Thymus (tissue), 11 donors: ENCODE measurements at regions not wholly inside any gene's neighbourhood (a gene's known extent, or its start where the extent isn't known, plus 50 kb on each side); places are given as distances from the start of the nearest gene placed in this dataset.

Source experiments
- DNase-seq, 9 donors: peaks; one replicate each; pipeline ENCODE4 v3.0.0-alpha.2; 2013; ENCODE audit warnings: low spot score in 9 of 9, low read depth in 6 of 9, missing footprints in 1 of 9
- H3K27ac ChIP-seq, 2 donors: one replicate each; pipeline ENCODE4 v1.5.1; 2013; ENCODE audit warnings: control low read depth in 1 of 2, low read depth in 1 of 2, low read length in 1 of 2, mild to moderate bottlenecking in 1 of 2, moderate library complexity in 1 of 2
- H3K27me3 ChIP-seq, 2 donors: one replicate each; pipeline ENCODE4 v1.5.1; 2013; ENCODE audit warnings: low read length in 1 of 2; ENCODE audit not compliant: control insufficient read depth in 2 of 2, insufficient read depth in 1 of 2
- H3K36me3 ChIP-seq, 2 donors: one replicate each; pipeline ENCODE4 v1.5.1; 2013; ENCODE audit warnings: low read length in 1 of 2, mild to moderate bottlenecking in 1 of 2, moderate library complexity in 1 of 2; ENCODE audit not compliant: control insufficient read depth in 2 of 2, insufficient read depth in 2 of 2
- H3K4me1 ChIP-seq, 2 donors: one replicate each; pipeline ENCODE4 v1.5.1; 2013; ENCODE audit warnings: low read length in 2 of 2; ENCODE audit not compliant: control insufficient read depth in 2 of 2, insufficient read depth in 2 of 2
- H3K4me3 ChIP-seq, 2 donors: one replicate each; pipeline ENCODE4 v1.5.1; 2013; ENCODE audit warnings: low read length in 2 of 2, control low read depth in 1 of 2, mild to moderate bottlenecking in 1 of 2
- H3K9me3 ChIP-seq, 2 donors: one replicate each; pipeline ENCODE4 v1.5.1; 2013; ENCODE audit warnings: low read length in 1 of 2, mild to moderate bottlenecking in 1 of 2; ENCODE audit not compliant: control insufficient read depth in 2 of 2, insufficient read depth in 1 of 2
- WGBS: extraction: QIAGEN DNeasy Blood & Tissue Kit; methylation state at CpG from one replicate; pipeline ENCODE4 v1.1.7; 2013; 5-methylcytosine and 5-hydroxymethylcytosine counted together
- donor health status: healthy.

DNA sequence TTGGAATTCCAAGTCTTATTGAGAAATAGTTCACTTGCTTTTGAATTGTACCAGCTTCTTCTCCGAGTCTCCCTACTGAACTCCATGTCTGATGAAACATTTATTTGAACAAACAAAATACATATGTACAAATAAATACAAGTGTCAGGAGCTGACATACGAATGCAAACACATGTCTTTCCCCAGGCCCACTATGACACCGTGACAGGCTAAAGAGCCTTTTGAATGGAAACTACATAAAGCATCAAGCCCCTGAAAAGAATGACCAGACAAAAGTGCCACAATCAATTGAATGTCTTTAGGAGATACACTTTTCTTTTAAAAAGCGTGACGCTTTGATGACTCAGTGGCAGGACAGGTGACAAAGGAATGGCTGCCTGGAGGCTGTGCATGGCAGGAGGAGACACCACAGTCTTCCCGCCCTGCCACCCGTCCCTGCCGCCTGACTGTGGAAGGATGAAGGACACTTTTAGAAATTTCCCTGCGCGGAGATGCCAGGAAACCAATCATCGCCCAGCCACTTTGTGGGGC, 112.4 kb upstream of the BNC2 start:
- no peaks in the 10 kb centered on the region for H3K36me3 ChIP-seq
- H3K27me3 ChIP-seq, result no peaks in the 10 kb centered on the region
- no peak overlapping the region for H3K4me3 ChIP-seq
- 97% methylated on average over 11 of the region's 11 CpGs for WGBS
- H3K27ac ChIP-seq, result no peak overlapping the region
- H3K4me1 ChIP-seq, result no peaks in the 10 kb centered on the region
- H3K9me3 ChIP-seq, result no peaks in the 10 kb centered on the region
- no peak for DNase-seq

DNA sequence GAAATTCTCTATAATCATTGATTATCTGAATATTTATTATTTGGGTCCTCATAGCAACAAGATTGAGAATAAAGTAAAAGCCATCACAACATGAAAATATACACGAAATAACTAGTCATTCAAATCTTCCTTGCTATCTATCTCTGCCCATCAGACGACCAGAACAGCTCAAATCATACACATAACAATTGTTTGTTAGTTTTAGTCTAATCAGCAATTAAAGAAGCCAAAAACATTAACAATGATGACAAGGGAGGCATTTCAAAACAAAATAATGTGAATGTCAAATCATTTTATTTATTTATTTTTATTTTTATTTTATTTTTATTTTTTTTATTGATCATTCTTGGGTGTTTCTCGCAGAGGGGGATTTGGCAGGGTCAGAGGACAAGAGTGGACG, 106.0 kb upstream of the BNC2 start:
- no peaks in the 10 kb centered on the region for H3K27me3 ChIP-seq
- DNase-seq, result no peak
- no peak overlapping the region for H3K4me3 ChIP-seq
- no peaks in the 10 kb centered on the region for H3K36me3 ChIP-seq
- no peaks in the 10 kb centered on the region for H3K4me1 ChIP-seq
- no peak overlapping the region for H3K27ac ChIP-seq
- no peaks in the 10 kb centered on the region for H3K9me3 ChIP-seq
- WGBS, result 92% methylated on average over 4 of the region's 4 CpGs

DNA sequence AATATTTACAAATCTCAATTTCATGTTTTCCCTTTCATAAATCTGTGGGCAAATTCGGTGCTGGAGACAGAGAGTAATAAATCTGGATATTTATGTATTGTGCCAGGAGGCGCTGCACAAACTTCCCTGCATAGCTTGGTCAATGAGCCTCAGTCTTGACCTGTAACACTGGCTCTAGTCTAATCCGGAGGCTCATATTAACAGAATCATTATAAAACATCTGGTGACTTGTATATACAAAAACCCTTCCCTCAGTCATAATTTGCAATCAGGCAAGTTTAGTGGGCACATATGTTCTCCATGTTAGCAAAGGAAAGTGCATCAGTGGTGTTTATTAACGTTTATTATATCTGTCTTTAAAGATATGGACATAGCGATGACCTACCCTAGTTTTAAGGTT, 104.0 kb upstream of the BNC2 start:
- Histone ChIP-seq H3K4me1 (no peaks in the 10 kb centered on the region), H3K36me3 (no peaks in the 10 kb centered on the region), H3K4me3 (no peak overlapping the region), H3K27ac (no peak overlapping the region), H3K27me3 (no peaks in the 10 kb centered on the region), H3K9me3 (no peaks in the 10 kb centered on the region)
- WGBS, result 86% methylated on average over 5 of the region's 5 CpGs
- DNase-seq, result no peak

DNA sequence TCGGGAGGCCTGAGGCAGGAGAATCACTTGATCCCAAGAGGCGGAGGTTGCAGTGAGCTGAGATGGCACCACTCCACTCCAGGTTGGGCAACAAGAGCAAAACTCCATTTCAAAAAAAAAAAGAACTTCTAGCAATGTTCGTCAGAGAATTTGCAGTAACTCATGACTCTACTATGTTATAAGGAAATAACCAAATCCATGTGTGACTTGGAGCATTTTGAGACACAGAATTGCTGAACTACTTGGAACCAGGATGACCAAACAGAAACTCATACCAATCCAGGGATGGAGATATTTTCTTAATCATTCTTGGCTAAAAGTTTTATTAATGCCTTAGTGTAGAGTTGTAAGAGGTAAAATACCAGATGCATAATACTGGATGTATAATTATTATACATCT, 99.9 kb upstream of the BNC2 start:
- no peak for DNase-seq
- no peaks in the 10 kb centered on the region for H3K4me1 ChIP-seq
- 93% methylated on average over 3 of the region's 3 CpGs for WGBS

DNA sequence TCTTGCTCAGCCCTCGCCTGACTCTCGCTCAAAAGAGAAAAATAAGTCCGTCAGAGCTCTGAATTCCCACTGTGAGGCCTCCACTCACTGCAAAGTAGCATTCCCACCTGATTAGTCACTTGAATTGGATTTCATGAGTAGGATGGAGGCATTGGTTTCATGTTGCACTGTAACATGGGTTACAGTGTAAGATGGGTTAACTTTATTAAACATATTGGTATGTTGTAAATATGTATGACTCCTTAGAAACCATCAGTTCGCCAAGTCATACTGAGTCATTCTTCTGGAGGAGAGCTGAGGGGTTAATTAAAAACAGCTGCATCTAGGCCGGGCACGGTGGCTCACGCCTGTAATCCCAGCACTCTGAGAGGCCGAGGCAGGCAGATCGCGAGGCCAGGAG, 93.8 kb upstream of the BNC2 start:
- Histone ChIP-seq H3K36me3 (no peaks in the 10 kb centered on the region), H3K27me3 (no peaks in the 10 kb centered on the region), H3K4me3 (no peak overlapping the region), H3K27ac (no peak overlapping the region), H3K9me3 (no peaks in the 10 kb centered on the region), H3K4me1 (no peaks in the 10 kb centered on the region)
- WGBS, result 95% methylated on average over 10 of the region's 10 CpGs
- no peak for DNase-seq

More for the DNA sequence above, 99.9 kb upstream of the BNC2 start:
- no peaks in the 10 kb centered on the region for H3K27me3 ChIP-seq
- H3K27ac ChIP-seq, result no peak overlapping the region
- H3K4me3 ChIP-seq, result no peak overlapping the region
- no peaks in the 10 kb centered on the region for H3K36me3 ChIP-seq
- H3K9me3 ChIP-seq, result no peaks in the 10 kb centered on the region

DNA sequence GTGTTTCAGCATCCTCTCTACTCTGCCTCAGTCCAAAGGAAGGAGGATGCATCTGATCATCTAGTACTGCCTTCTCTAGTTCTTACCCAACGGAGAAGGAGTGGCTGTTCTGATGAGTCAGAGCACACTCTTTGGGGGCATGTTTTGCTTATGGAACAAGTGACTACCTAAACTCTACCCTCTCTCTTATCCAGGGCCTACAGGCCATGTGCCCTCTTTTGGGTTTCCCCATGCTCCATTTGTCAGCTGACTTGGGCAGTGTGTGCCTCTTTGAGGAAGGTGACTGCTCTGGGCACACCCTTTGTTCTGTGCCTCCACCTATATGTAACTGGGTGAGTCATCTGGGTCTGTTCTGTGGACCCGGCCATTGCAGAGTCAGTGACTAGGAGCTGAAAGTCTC, 89.6 kb upstream of the BNC2 start:
- Histone ChIP-seq H3K4me1 (no peaks in the 10 kb centered on the region), H3K36me3 (no peaks in the 10 kb centered on the region), H3K27ac (no peak overlapping the region), H3K9me3 (no peaks in the 10 kb centered on the region), H3K27me3 (no peaks in the 10 kb centered on the region), H3K4me3 (no peak overlapping the region)
- WGBS, result 91% methylated on average over 2 of the region's 2 CpGs
- DNase-seq, result no peak

DNA sequence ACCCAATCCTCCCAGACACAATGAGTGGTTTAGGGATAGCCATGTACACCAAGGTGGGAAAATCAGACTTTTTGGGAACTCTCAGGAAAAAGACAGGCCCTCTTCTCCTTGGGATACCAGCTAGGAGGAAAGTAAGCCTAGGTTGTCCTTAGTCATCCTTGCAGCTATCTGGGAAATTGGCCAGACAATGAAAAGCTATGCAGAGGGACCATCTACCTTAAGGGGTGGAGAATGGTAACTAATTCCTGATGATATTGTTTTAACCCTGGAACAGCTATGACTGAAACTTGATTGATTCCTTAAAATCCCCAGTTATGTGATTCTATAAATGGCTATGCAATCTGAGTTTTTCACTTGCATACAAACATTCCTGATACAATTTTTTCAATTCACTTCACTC, 88.9 kb upstream of the BNC2 start:
- H3K27me3 ChIP-seq, result no peaks in the 10 kb centered on the region
- no peaks in the 10 kb centered on the region for H3K36me3 ChIP-seq
- no peak overlapping the region for H3K4me3 ChIP-seq
- DNase-seq, result no peak
- no peaks in the 10 kb centered on the region for H3K4me1 ChIP-seq
- H3K27ac ChIP-seq, result no peak overlapping the region
- H3K9me3 ChIP-seq, result no peaks in the 10 kb centered on the region

DNA sequence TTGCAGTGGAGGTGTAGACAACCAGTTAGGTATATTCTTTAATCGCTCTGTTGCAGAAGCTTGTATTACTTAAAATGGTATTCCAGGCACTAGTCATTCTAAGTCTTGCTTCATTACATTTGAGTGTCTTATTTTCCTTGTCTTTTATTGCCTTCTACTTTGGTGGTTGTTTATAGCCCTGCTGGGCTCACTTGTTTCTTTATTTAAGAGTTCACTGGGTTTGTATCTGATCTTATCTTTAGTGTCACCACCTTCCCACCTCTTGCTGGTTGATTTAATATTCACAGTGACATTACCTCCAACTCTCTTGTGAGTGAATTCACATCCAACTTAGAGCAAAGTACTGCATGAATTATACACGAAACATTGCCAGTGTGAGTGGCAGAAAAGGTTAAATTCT, 83.6 kb upstream of the BNC2 start:
- DNase-seq, result no peak
- H3K9me3 ChIP-seq, result no peaks in the 10 kb centered on the region
- WGBS, result 94% methylated on average over 2 of the region's 2 CpGs
- H3K4me3 ChIP-seq, result no peak overlapping the region
- no peak overlapping the region for H3K27ac ChIP-seq
- no peaks in the 10 kb centered on the region for H3K36me3 ChIP-seq
- no peaks in the 10 kb centered on the region for H3K27me3 ChIP-seq
- no peaks in the 10 kb centered on the region for H3K4me1 ChIP-seq

DNA sequence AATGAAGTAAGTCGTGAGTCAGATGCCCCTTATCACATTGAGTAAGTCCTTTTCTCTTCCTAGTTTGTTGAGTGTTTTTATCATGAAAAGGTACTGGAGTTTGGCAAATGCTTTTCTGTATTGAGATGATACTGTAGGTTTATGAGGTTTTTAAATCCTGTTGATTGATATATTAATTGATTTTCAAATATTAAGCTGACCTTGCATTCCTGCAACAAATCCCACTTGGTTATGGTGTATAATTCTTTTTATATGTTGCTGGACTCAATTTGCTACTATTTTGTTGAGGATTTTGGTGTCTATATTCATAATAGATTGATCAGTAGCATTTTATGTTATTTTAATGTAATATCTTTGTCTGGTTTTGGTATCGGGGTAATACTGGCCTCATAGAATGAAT, 81.0 kb upstream of the BNC2 start:
- no peaks in the 10 kb centered on the region for H3K9me3 ChIP-seq
- no peak overlapping the region for H3K27ac ChIP-seq
- no peaks in the 10 kb centered on the region for H3K4me1 ChIP-seq
- H3K36me3 ChIP-seq, result no peaks in the 10 kb centered on the region
- 95% methylated on average over 2 of the region's 2 CpGs for WGBS
- no peaks in the 10 kb centered on the region for H3K27me3 ChIP-seq
- no peak for DNase-seq
- H3K4me3 ChIP-seq, result no peak overlapping the region

DNA sequence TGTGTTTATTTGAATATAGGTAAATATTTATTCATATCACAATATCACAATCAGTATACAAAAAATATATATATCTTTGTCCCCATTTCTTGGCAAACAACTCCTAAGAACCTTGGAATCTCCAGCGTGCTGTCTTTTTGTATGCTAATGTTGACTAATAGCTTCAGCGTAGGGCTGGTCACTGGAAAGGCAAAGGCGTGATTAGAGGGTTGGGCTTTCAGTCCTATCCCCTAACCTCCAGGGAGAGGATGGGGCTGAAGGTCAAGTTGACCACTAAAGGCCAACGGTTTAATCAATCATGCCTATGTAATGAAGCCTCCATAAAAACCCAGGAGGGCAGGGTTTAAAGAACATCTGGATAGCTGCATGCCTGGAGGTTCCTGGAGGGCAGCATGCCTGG, 79.6 kb upstream of the BNC2 start:
- no peaks in the 10 kb centered on the region for H3K4me1 ChIP-seq
- no peaks in the 10 kb centered on the region for H3K27me3 ChIP-seq
- no peaks in the 10 kb centered on the region for H3K9me3 ChIP-seq
- H3K27ac ChIP-seq, result no peak overlapping the region
- H3K36me3 ChIP-seq, result no peaks in the 10 kb centered on the region
- no peak overlapping the region for H3K4me3 ChIP-seq
- 76% methylated on average over 4 of the region's 4 CpGs for WGBS
- no peak for DNase-seq
